HFFc6 (cell line): ENCODE measurements at regions not wholly inside any gene's neighbourhood (a gene's known extent, or its start where the extent isn't known, plus 50 kb on each side); places are given as distances from the start of the nearest gene placed in this dataset.

Experiments
- DNase-seq: peaks from one replicate; pipeline ENCODE4 v3.0.0-alpha.2; 2018
- H3K27ac Mint-ChIP-seq: 2 replicates; pipeline ENCODE4 v1.8.0; 2020; ENCODE audit warnings: mild to moderate bottlenecking, mixed read lengths
- H3K27me3 Mint-ChIP-seq: 2 replicates; pipeline ENCODE4 v1.8.0; 2021; ENCODE audit warnings: mild to moderate bottlenecking, moderate library complexity, mixed read lengths; ENCODE audit not compliant: insufficient read depth
- H3K36me3 Mint-ChIP-seq: 2 replicates; pipeline ENCODE4 v1.8.0; 2021; ENCODE audit warnings: low read depth, mixed read lengths
- H3K4me1 Mint-ChIP-seq: 2 replicates; pipeline ENCODE4 v1.8.0; 2020; ENCODE audit warnings: low read depth, mixed read lengths
- H3K4me3 Mint-ChIP-seq: 2 replicates; pipeline ENCODE4 v1.8.0; 2020; ENCODE audit warnings: mild to moderate bottlenecking, moderate library complexity, mixed read lengths
- H3K9me3 Mint-ChIP-seq: 2 replicates; pipeline ENCODE4 v1.8.0; 2020; ENCODE audit warnings: mild to moderate bottlenecking, mixed read lengths
- CTCF ChIP-seq: fragments of 200-600 bp; sonication (generic); IDR thresholded peaks from 2 replicates; pipeline ENCODE4 v1.5.0; 2021; ENCODE audit warnings: antibody characterized with exemption, mild to moderate bottlenecking

- Mint-ChIP-seq H3K4me1 (peaks cover 18% of the 10 kb centered on the region), H3K27ac (no peak overlapping the region), H3K9me3 (no peaks in the 10 kb centered on the region), H3K27me3 (peaks cover 12% of the 10 kb centered on the region), H3K4me3 (no peak overlapping the region), H3K36me3 (no peaks in the 10 kb centered on the region)
- no peak for TF ChIP-seq CTCF
- DNase-seq = no peak
Observed at GRCh38 chr4:152244659-152245058, 291.2 kb downstream of the FBXW7 start.

GRCh38 chr4:152243896-152244595, 291.8 kb downstream of the FBXW7 start:
- DNase-seq = no peak
- Mint-ChIP-seq H3K36me3 (no peaks in the 10 kb centered on the region), H3K9me3 (no peaks in the 10 kb centered on the region), H3K27me3 (peaks cover 12% of the 10 kb centered on the region), H3K4me1 (peaks cover 18% of the 10 kb centered on the region), H3K4me3 (no peak overlapping the region), H3K27ac (no peak overlapping the region)
- no peak for TF ChIP-seq CTCF

GRCh38 chr4:152243206-152243605, 292.7 kb downstream of the FBXW7 start:
- no peak for DNase-seq
- Mint-ChIP-seq H3K4me3 (no peak overlapping the region), H3K27me3 (peaks cover 12% of the 10 kb centered on the region), H3K4me1 (peaks cover 18% of the 10 kb centered on the region), H3K9me3 (no peaks in the 10 kb centered on the region), H3K27ac (no peak overlapping the region), H3K36me3 (no peaks in the 10 kb centered on the region)
- no peak for TF ChIP-seq CTCF

GRCh38 chr4:152240232-152240631, 295.7 kb downstream of the FBXW7 start:
- DNase-seq = no peak
- Mint-ChIP-seq H3K4me3 (no peak overlapping the region), H3K4me1 (peaks cover 11% of the 10 kb centered on the region), H3K27ac (no peak overlapping the region), H3K9me3 (no peaks in the 10 kb centered on the region), H3K36me3 (no peaks in the 10 kb centered on the region), H3K27me3 (peaks cover 4% of the 10 kb centered on the region)
- no peak for TF ChIP-seq CTCF

- peaks cover 10% of the 10 kb centered on the region for H3K4me1 Mint-ChIP-seq
Observed at GRCh38 chr4:152239216-152239615, 296.7 kb downstream of the FBXW7 start.

More at GRCh38 chr4:152239216-152239615, 296.7 kb downstream of the FBXW7 start:
- Mint-ChIP-seq H3K9me3 (no peaks in the 10 kb centered on the region), H3K27ac (no peak overlapping the region), H3K36me3 (no peaks in the 10 kb centered on the region), H3K4me3 (no peak overlapping the region), H3K27me3 (peaks cover 2% of the 10 kb centered on the region)
- TF ChIP-seq CTCF = no peak
- DNase-seq = no peak
